ENCODE measurements at regions not wholly inside any gene's neighbourhood (a gene's known extent, or its start where the extent isn't known, plus 50 kb on each side); places are given as distances from the start of the nearest gene placed in this dataset.

- TF ChIP-seq CTCF (conservative IDR thresholded peaks at IDR 0.05; ENCODE audit: low read depth, low read length) (no peak), EZH2 (IDR thresholded peaks at IDR 0.05; ENCODE audit: borderline replicate concordance, low read depth, low read length, poor library complexity, severe bottlenecking) (no peak)
Observed at GRCh38 chr12:27177706-27178105, 66.4 kb upstream of the STK38L start.

All from A673 (cell line).